OCI-LY7 (cell line): ENCODE measurements at regions not wholly inside any gene's neighbourhood (a gene's known extent, or its start where the extent isn't known, plus 50 kb on each side); places are given as distances from the start of the nearest gene placed in this dataset.

Experiments
- BruUV-seq: library from RNA; stranded (reverse); fragments of 400-500 nt; replicated peaks from 2 replicates; lab custom pipeline; 2021; lab: Mats Ljungman, UMichigan
- CTCF ChIA-PET: fragments of 300-600 bp; sonication (Branson Sonifier 250); formaldehyde crosslinking; loops from one replicate; lab custom pipeline; 2022; ENCODE audit warnings: antibody characterized with exemption; ENCODE audit not compliant: unreplicated experiment; lab: Charles Lee
- POLR2A ChIA-PET: fragments of 300-600 bp; sonication (Branson Sonifier 250); formaldehyde crosslinking; loops from one replicate; lab custom pipeline; 2022; ENCODE audit warnings: antibody characterized with exemption; lab: Charles Lee
- DNase-seq: peaks from one replicate; pipeline ENCODE4 v3.0.0-alpha.2; 2015; ENCODE audit warnings: low spot score
- H2AFZ ChIP-seq: fragments of 200-600 bp; sonication (generic), shearing (Covaris generic); 2 replicates; pipeline ENCODE4 v1.6.1; 2014; ENCODE audit warnings: mild to moderate bottlenecking, antibody characterized with exemption, low read length, moderate library complexity
- H3K27ac ChIP-seq: fragments of 200-600 bp; sonication (generic); 2 replicates; pipeline ENCODE4 v1.5.1; 2014; ENCODE audit warnings: mixed run types, low read depth, mild to moderate bottlenecking, moderate library complexity, low read length, inconsistent platforms; ENCODE audit not compliant: poor library complexity, severe bottlenecking
- H3K36me3 ChIP-seq: fragments of 200-600 bp; sonication (generic); 2 replicates; pipeline ENCODE4 v1.6.1; 2014; ENCODE audit warnings: mild to moderate bottlenecking, antibody characterized with exemption, low read length, moderate library complexity, mixed read lengths; ENCODE audit not compliant: insufficient read depth
- H3K4me1 ChIP-seq: fragments of 200-600 bp; sonication (generic); 2 replicates; pipeline ENCODE4 v1.5.1; 2014; ENCODE audit warnings: mild to moderate bottlenecking, low read length; ENCODE audit not compliant: insufficient read depth, poor library complexity, severe bottlenecking
- H3K4me2 ChIP-seq: fragments of 200-600 bp; sonication (generic); 2 replicates; pipeline ENCODE4 v1.6.1; 2014; ENCODE audit warnings: mild to moderate bottlenecking, low read length
- H3K4me3 ChIP-seq: fragments of 200-600 bp; sonication (generic); 2 replicates; pipeline ENCODE4 v1.5.1; 2014; ENCODE audit warnings: mild to moderate bottlenecking, low read depth, low read length; ENCODE audit not compliant: poor library complexity, severe bottlenecking
- H3K79me2 ChIP-seq: fragments of 200-600 bp; sonication (generic); 2 replicates; pipeline ENCODE4 v1.6.1; 2016; ENCODE audit warnings: low read depth, mild to moderate bottlenecking, low read length, moderate library complexity, mixed read lengths; ENCODE audit not compliant: insufficient read depth
- H3K9me2 ChIP-seq: fragments of 200-600 bp; sonication (generic); 2 replicates; pipeline ENCODE4 v1.6.1; 2016; ENCODE audit warnings: mild to moderate bottlenecking, low read length, mixed read lengths; ENCODE audit not compliant: insufficient read depth
- H3K9me3 ChIP-seq: fragments of 200-600 bp; sonication (generic); 2 replicates; pipeline ENCODE4 v1.6.1; 2014; ENCODE audit warnings: mild to moderate bottlenecking, mixed run types, low read length, mixed read lengths
- H4K20me1 ChIP-seq: fragments of 200-600 bp; sonication (generic); 2 replicates; pipeline ENCODE4 v1.6.1; 2014; ENCODE audit warnings: mild to moderate bottlenecking, antibody characterized with exemption, low read length, moderate library complexity, mixed read lengths; ENCODE audit not compliant: insufficient read depth
- CTCF ChIP-seq: fragments of 200-600 bp; sonication (generic); conservative IDR thresholded peaks from 2 replicates; pipeline ENCODE4 v1.5.1; 2014; ENCODE audit warnings: mild to moderate bottlenecking, antibody characterized with exemption, low read length, moderate library complexity, mixed read lengths
- EZH2phosphoT487 ChIP-seq: fragments of 200-600 bp; sonication (generic); IDR thresholded peaks from 2 replicates; pipeline ENCODE4 v1.6.1; 2018; ENCODE audit warnings: low read depth, borderline replicate concordance, mild to moderate bottlenecking, mixed run types, antibody characterized with exemption, low read length, moderate library complexity, mixed read lengths
- intact Hi-C: fragments of 100-400 bp; cut with micrococcal nuclease; formaldehyde crosslinking; loops from one replicate; pipeline ENCODE4 v1.10.0; 2022; ENCODE audit not compliant: unreplicated experiment

GRCh38 chr12:90323217-90323616 lies 614.6 kb upstream of the ATP2B1 start:
- no TSS peak for BruUV-seq
- ChIA-PET POLR2A (interaction anchor here (0.6 kb wide), 1 partner anchor 480 kb away, joined by 3 read pairs; no protein-coding TSS in a partner anchor), CTCF (no interaction called here)
- H3K4me3 ChIP-seq = no peak overlapping the region
- no peaks in the 10 kb centered on the region for H3K4me1 ChIP-seq
- TF ChIP-seq CTCF (no peak), EZH2phosphoT487 (no peak)
- H2AFZ ChIP-seq = no peak overlapping the region
- H3K36me3 ChIP-seq = no peaks in the 10 kb centered on the region
- no peaks in the 10 kb centered on the region for H4K20me1 ChIP-seq
- no peak overlapping the region for H3K4me2 ChIP-seq
- H3K9me3 ChIP-seq = no peaks in the 10 kb centered on the region
- no peaks in the 10 kb centered on the region for H3K9me2 ChIP-seq
- H3K79me2 ChIP-seq = no peaks in the 10 kb centered on the region
- intact Hi-C loops = no loop called here
- H3K27ac ChIP-seq = no peak overlapping the region
- DNase-seq = no peak

GRCh38 chr12:90322006-90322405 lies 613.4 kb upstream of the ATP2B1 start:
- Histone ChIP-seq H2AFZ (no peak overlapping the region), H3K9me2 (no peaks in the 10 kb centered on the region), H3K79me2 (no peaks in the 10 kb centered on the region), H3K4me3 (no peak overlapping the region), H3K36me3 (no peaks in the 10 kb centered on the region), H3K4me1 (no peaks in the 10 kb centered on the region), H3K27ac (no peak overlapping the region), H3K4me2 (no peak overlapping the region), H4K20me1 (no peaks in the 10 kb centered on the region), H3K9me3 (no peaks in the 10 kb centered on the region)
- no TSS peak for BruUV-seq
- ChIA-PET POLR2A (interaction anchor here (0.6 to 0.7 kb wide), 2 partner anchors 33 to 249 kb away, joined by 3 to 4 read pairs; no protein-coding TSS in a partner anchor), CTCF (no interaction called here)
- intact Hi-C loops = no loop called here
- TF ChIP-seq EZH2phosphoT487 (no peak), CTCF (no peak)
- DNase-seq = no peak

GRCh38 chr12:90321369-90321768 lies 612.7 kb upstream of the ATP2B1 start:
- no peak for DNase-seq
- H2AFZ ChIP-seq = no peak overlapping the region
- H3K27ac ChIP-seq = no peak overlapping the region
- CTCF ChIA-PET = no interaction called here
- H3K79me2 ChIP-seq = no peaks in the 10 kb centered on the region
- no peaks in the 10 kb centered on the region for H3K9me3 ChIP-seq
- no peaks in the 10 kb centered on the region for H4K20me1 ChIP-seq
- POLR2A ChIA-PET = interaction anchor here (0.6 kb wide), 2 partner anchors 15 to 250 kb away, joined by 3 to 4 read pairs; no protein-coding TSS in a partner anchor
- H3K36me3 ChIP-seq = no peaks in the 10 kb centered on the region
- no peak overlapping the region for H3K4me2 ChIP-seq
- TF ChIP-seq EZH2phosphoT487 = no peak
- no peak for TF ChIP-seq CTCF
- no TSS peak for BruUV-seq
- no peaks in the 10 kb centered on the region for H3K9me2 ChIP-seq
- no peaks in the 10 kb centered on the region for H3K4me1 ChIP-seq
- H3K4me3 ChIP-seq = no peak overlapping the region
- intact Hi-C loops = no loop called here
